ENCODE measurements at regions not wholly inside any gene's neighbourhood (a gene's known extent, or its start where the extent isn't known, plus 50 kb on each side); places are given as distances from the start of the nearest gene placed in this dataset.

DNA sequence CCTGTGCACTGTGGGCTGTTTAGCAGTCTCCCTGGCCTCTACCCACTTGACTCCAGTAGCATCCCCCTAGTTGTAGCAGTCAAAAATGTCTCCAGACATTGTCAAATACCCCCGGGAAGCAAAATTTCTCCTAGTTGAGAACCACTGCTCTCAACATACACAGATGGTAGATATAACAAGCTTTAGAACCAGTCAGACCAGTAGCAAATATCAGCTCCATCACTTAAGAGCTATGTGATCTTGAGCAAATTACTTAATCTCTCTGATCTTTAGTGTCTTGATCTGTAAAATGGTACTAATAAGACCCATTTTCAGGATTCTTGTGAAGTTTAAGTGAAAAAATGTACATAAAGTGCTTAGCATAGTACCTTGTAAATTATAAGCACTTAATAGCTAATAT is 96.2 kb downstream of the DUSP6 start:
- no peak for DNase-seq (ENCODE audit: low read depth in 2 of 2)

- no peak for DNase-seq (ENCODE audit: low read depth in 2 of 2)
Observed at GRCh38 chr12:89253488-89253887, 98.8 kb downstream of the DUSP6 start.

DNA sequence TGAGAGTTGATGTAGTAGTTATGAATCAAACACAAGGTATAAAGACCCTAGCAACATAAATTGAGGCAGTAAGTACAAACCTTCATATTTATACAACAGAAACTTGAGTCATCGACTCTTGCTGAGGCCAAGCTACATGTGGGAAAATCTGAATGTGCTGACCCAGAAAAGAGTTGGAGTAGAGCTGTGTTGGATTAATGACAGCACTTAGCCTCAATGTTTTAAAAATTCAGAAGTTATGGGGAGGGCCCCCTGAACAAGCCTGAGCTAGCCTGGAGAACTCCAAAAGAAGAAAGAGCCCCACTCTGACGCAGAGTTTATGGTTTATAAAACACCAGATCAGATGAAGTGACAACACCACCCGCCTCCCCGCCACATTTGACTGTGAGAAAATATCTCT is 100.0 kb downstream of the DUSP6 start:
- no peak for DNase-seq (ENCODE audit: low read depth in 2 of 2)

DNA sequence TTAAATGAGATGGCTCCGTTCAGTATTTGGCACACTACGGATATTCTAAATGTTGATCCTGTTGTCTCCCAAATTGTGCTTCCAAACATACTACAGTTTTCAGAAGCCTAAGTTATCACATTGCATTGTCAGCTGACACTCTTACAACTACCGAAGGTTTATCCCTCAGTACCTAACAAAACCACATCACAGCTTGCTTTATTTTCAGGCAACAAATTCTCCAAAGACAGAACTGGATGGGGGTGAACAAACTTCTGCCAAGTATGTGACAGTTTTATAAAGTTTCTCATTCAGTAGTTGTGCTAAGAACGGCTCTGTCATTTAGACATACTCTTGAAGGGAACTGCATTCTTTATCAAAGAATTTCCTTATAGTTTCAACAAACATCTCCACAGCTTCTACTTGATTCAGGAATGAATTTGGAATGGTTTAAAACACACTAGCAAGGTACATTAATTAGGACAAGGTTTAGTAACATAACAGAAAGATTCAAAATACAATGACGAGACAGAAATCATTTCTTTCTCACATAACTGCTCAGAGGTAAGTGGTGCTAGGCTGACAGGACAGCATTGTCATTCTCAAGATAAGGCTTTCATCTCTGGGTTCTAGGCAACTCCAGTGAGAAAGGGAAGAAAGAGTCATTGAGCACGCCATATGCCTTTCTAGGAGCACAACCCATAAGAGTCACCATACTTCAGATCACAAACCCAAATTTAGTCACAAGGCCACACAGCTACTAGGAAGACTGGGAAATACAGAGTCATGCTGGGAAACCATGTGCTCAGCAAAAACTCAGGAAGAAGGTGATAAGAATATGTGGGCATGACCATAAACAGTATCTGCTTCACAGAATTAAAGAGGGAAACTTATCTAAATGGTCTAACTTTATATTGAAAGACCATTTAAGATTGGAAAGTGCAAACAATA is 100.7 kb downstream of the DUSP6 start:
- no peak for DNase-seq (ENCODE audit: low read depth in 2 of 2)

DNA sequence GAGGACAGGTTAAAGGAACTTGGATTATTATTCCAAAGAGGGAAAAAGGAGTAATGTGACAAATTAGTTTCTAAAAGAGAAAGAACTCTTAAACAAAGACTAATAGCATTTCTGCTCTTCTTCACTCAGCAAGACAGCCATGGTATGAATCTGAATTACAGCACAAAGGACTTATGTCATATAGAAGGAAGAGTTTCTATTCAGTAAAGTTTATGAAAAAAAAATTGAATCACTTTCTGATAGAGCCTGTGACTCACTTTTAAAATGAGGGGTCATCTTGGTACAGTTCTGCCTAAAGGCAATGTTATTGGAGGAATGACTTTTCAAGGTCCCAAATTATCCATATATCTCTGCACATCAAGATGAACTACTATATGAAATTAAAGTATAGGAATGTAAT is 101.7 kb downstream of the DUSP6 start:
- no peak for DNase-seq (ENCODE audit: low read depth in 2 of 2)

DNA sequence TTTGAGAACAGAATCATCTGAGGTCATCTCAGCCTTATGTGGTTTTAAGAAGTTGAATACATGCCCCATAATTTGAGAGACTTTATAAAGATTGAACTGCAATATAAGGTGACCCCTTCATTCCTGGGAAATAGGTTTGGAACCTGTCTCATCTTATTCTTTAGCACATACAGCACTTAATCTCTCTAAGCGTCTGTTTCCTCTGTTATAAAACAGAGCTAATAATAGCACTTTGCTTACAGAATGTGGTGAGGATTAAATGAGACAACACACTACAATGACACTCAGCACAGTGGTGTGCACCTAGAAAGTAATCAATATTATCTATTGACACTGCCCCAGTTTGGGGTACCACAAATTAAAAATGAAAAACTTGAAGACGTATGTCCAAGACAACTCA is 102.1 kb downstream of the DUSP6 start:
- no peak for DNase-seq (ENCODE audit: low read depth in 2 of 2)

DNA sequence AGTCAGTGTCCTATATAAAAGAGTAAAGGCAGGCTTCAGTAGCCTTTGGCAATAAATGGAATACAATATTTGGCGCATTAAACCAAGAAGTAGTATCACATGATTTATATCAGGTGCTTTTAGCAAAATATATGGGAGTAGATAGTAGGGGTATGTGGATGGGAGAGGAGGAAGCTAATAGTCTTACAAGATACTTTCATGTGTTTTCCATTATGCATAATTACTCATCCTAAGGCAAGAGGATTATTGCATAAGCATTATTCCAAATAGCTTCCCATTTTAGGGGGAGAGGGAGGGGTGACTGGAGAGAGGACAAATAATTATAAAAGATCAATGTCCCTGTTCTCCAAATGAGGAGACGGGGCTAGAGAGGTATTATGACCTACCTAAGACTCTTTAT is 104.3 kb downstream of the DUSP6 start:
- DNase-seq (ENCODE audit: low read depth in 2 of 2): no peak

DNA sequence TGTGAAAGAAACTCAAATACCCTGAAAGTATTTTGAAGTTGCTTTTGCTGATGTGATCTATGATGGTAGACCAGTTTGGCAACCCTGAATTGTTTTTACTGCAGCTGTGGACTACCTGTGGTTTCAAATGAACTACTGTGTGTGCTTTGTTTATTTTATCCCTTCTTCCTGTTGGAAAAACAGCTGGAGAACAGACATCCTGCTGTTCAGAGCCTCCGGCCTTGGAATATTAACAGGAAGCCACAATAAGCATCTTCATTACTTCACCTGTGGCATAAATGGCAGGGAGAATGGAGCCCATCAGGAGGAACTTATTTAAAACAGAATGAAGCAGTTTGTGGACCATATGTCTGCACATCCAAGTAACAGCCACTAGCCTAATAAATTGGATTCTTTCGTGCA is 104.8 kb downstream of the DUSP6 start:
- DNase-seq (ENCODE audit: low read depth in 2 of 2): no peak

GRCh38 chr12:89245090-89245489 is 107.2 kb downstream of the DUSP6 start:
- DNase-seq (ENCODE audit: low read depth in 2 of 2): no peak

DNA sequence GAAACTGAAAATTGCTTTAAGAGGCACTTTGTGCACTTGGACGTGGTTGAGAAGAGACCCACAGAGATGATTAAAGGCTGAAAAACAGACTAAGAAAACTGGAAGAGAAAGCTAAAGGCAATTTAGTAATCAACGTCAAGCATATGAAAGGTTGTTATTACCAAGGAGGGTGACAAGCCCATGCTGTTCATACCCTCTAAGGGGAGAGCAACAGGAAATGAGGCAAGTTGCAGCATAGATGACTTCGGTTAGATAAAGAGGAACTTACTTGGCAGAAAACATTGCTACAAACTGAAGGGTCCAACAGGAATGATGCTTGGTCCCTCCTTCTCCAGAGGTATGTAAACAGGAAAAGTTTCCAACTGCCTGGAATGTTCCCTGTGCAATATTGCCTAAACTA is 107.8 kb downstream of the DUSP6 start:
- no peak for DNase-seq (ENCODE audit: low read depth in 2 of 2)

- DNase-seq (ENCODE audit: low read depth in 2 of 2): no peak
Observed at GRCh38 chr12:89243771-89244170, 108.5 kb downstream of the DUSP6 start.

GRCh38 chr12:89239534-89239933 is 112.8 kb downstream of the DUSP6 start:
- DNase-seq (ENCODE audit: low read depth in 2 of 2): no peak

DNA sequence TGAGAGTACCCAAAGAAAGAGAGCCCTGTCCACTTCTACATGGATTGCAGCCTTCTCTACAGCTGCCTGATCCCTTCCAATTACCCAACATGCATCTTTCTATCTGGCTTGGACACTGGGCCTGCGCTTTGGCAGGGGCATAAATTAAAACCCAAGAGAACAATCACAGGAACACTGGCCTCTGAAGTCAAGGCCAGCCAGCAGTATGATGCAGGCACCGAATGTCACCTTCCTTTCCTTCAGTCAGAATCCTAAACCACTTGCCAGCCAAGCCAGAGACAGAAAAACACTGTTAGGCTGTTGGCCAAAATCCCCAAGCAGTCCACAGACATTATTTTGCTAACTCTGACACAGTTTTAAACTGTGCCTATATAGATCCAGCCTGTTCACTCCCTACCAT is 113.7 kb downstream of the DUSP6 start:
- no peak for DNase-seq (ENCODE audit: low read depth in 2 of 2)

- DNase-seq (ENCODE audit: low read depth in 2 of 2): no peak
Observed at GRCh38 chr12:89237763-89238162, 114.5 kb downstream of the DUSP6 start.

- DNase-seq (ENCODE audit: low read depth in 2 of 2): no peak
Observed at GRCh38 chr12:89236748-89237383, 115.4 kb downstream of the DUSP6 start.

- DNase-seq (ENCODE audit: low read depth in 2 of 2): no peak
Observed at GRCh38 chr12:89236237-89236636, 116.1 kb downstream of the DUSP6 start.

DNA sequence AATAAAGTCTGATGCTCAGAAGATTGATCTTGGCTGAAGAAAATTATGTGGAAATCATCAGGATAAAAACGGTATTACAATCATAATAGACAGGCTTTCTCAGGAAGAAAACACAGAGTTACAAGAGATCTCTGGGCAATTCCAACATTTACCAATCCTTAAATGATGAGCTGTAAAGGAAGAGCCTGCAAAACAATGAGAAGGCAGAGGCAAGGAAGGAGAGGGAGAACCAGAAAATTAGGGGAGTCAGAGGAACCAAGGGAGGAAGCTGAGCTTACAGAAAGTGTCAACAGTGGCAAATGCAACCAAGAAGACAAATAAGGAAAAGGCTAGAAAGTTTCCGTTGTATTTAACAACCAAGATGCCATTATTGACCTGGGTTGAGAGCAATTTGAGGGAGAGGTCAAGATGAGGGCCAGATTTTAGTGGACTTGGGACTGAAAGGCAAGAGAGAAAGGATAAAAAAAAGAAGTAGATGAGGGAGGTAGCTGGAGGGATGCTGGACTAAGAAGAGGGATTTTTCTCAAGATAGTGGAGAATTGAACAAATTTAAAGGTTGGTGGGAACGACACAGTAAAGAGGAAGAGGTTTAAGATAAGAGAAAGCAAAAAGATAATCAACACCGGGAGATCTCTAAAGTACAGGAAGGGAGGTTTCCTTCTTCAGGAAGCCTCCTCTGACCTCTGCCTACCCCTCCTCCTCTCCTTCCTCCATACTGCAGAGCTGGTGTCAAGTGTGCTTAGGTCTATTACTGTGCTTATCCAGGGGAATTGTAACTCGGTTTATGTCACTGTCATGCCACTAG is 116.9 kb downstream of the DUSP6 start:
- no peak for DNase-seq (ENCODE audit: low read depth in 2 of 2)

DNA sequence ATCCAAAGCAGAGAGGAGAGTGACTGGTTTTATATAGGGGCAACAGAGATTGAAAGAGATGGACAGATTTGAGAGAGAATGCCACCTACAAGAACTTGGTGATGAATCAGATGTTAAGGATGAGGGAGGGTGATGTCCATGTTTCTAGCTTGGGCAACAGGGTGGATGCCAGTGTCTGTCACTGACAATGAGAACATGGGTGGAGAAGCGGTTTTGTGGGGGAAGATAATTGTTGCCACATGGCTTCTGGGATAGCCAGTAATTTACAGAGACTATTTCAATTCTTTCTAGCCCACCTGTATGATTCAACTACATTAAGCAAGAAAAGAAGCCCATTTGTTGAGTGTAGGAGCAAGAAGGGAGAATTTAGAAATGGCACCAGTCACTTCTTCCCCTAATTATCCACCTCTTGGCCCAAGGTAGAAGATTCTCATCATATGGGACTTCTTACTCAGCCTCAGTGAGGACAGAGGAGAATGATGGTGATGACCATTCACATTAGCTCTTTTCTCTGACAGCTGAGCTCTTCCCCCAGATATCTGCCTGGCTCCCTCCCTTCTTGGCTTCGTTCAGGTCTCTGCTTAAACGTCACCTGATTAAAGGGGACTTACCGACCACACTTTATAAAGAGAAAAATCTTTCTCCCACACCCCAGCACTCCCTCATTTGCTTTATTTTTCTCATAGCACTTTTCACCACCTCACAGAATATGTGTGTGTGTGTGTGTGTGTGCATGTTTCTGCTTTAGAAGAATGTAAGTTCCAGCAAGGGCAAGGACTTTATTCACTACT is 117.8 kb downstream of the DUSP6 start:
- no peak for DNase-seq (ENCODE audit: low read depth in 2 of 2)

GRCh38 chr12:89231686-89232085 is 120.6 kb downstream of the DUSP6 start:
- no peak for DNase-seq (ENCODE audit: low read depth in 2 of 2)

GRCh38 chr12:89230376-89231315 is 121.7 kb downstream of the DUSP6 start:
- DNase-seq (ENCODE audit: low read depth in 2 of 2): no peak

- no peak for DNase-seq (ENCODE audit: low read depth in 2 of 2)
Observed at GRCh38 chr12:89228491-89228890, 123.8 kb downstream of the DUSP6 start.
